Lung (tissue), 11 donors: ENCODE measurements at regions not wholly inside any gene's neighbourhood (a gene's known extent, or its start where the extent isn't known, plus 50 kb on each side); places are given as distances from the start of the nearest gene placed in this dataset.
"Not testable (repeated sequence)": the region's sequence is repeated elsewhere in the genome, so short reads cannot be mapped to it uniquely, and the experiment has no call there.

ENCODE experiments used
- ATAC-seq: fragments of 200-7000 bp; cut with Tn5 transposase; one replicate; pipeline ENCODE4 v1.9.1; 2020; ENCODE audit warnings: moderate number of reproducible peaks; ENCODE audit not compliant: insufficient read depth, low FRiP score
- DNase-seq, 3 donors: peaks; one replicate each; pipeline ENCODE4 v3.0.0-alpha.2; 2013 to 2017
- H3K27ac ChIP-seq, 2 donors: one replicate each; pipeline ENCODE4 v1.5.1; 2013; ENCODE audit warnings: mild to moderate bottlenecking in 2 of 2, moderate library complexity in 2 of 2, control low read depth in 1 of 2, inconsistent platforms in 1 of 2, low read depth in 1 of 2, low read length in 1 of 2
- H3K27me3 ChIP-seq, 3 donors: one replicate each; pipeline ENCODE4 v1.5.1; 2013; ENCODE audit warnings: low read length in 2 of 3; ENCODE audit not compliant: control insufficient read depth in 3 of 3, insufficient read depth in 3 of 3
- H3K36me3 ChIP-seq, 4 donors: one replicate each; pipeline ENCODE4 v1.5.1; 2013; ENCODE audit warnings: low read length in 4 of 4, mild to moderate bottlenecking in 1 of 4, moderate library complexity in 1 of 4; ENCODE audit not compliant: control insufficient read depth in 4 of 4, insufficient read depth in 4 of 4
- H3K4me1 ChIP-seq, 5 donors: one replicate each; pipeline ENCODE4 v1.5.1; 2013; ENCODE audit warnings: low read length in 5 of 5, mild to moderate bottlenecking in 2 of 5, moderate library complexity in 1 of 5; ENCODE audit not compliant: control insufficient read depth in 5 of 5, insufficient read depth in 5 of 5
- H3K4me3 ChIP-seq: one replicate; pipeline ENCODE4 v1.5.1; 2013; ENCODE audit warnings: mild to moderate bottlenecking, control low read depth, moderate library complexity
- H3K9ac ChIP-seq, 2 donors: one replicate each; pipeline ENCODE4 v1.5.1; 2013; ENCODE audit warnings: low read length in 2 of 2, control low read depth in 1 of 2; ENCODE audit not compliant: insufficient read depth in 1 of 2
- H3K9me3 ChIP-seq, 4 donors: one replicate each; pipeline ENCODE4 v1.5.1; 2013; ENCODE audit warnings: low read length in 3 of 4, mild to moderate bottlenecking in 1 of 4, moderate library complexity in 1 of 4; ENCODE audit not compliant: control insufficient read depth in 4 of 4, insufficient read depth in 3 of 4
- WGBS, 2 donors: extraction: QIAGEN DNeasy Blood & Tissue Kit; methylation state at CpG; one replicate each; pipeline ENCODE4 v1.1.7; 2013; 5-methylcytosine and 5-hydroxymethylcytosine counted together
- TF ChIP-seq, protein P1 (sequence below): IDR thresholded peaks from 2 replicates; pipeline ENCODE4 v1.5.1; 2012; ENCODE audit warnings: mild to moderate bottlenecking; ENCODE audit errors: control extremely low read depth, extremely low read depth
- donor health status: control.
- donor health status: control.
- donor health status: Bipolar disorder and iron deficiency.
- donor health status: healthy.
- donor health status: DM: yes; HTN: yes; CAD: no.

DNA sequence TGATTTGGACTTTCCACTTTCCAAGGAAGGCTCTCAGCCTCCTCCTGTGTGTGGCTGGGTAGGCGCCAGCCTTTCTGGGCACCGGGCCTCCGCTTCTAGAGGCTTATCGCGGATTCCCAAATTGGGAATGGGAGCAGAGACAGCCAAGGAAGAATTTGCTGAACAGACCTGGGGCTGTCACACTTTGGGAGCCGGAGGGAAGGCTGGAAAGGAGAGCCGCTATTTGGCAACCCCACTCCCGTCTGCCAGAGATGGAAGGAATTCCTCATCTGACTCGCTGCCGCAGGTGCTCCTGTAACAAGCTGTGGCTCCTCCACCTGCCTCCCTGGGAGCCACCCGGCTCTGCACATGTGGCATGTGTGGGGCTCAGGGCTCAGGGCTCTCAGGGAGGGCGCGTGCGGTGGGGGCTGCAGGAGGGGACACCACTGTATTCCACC, 50.8 kb upstream of the ECHDC3 start:
- Histone ChIP-seq H3K36me3 (no peaks in the 10 kb centered on the region), H3K4me1 (peaks cover 0 to 6% (median under 1%) of the 10 kb centered on the region in 5 donors), H3K9me3 (peaks cover 0 to 3% (median 0%) of the 10 kb centered on the region in 4 donors), H3K27me3 (no peaks in the 10 kb centered on the region), H3K27ac (no peak overlapping the region), H3K4me3 (no peak overlapping the region), H3K9ac (no peak overlapping the region)
- 85 to 91% methylated on average over 14 of the region's 14 CpGs for WGBS, 2 donors
- no peak for ATAC-seq
- TF ChIP-seq, protein P1, sequence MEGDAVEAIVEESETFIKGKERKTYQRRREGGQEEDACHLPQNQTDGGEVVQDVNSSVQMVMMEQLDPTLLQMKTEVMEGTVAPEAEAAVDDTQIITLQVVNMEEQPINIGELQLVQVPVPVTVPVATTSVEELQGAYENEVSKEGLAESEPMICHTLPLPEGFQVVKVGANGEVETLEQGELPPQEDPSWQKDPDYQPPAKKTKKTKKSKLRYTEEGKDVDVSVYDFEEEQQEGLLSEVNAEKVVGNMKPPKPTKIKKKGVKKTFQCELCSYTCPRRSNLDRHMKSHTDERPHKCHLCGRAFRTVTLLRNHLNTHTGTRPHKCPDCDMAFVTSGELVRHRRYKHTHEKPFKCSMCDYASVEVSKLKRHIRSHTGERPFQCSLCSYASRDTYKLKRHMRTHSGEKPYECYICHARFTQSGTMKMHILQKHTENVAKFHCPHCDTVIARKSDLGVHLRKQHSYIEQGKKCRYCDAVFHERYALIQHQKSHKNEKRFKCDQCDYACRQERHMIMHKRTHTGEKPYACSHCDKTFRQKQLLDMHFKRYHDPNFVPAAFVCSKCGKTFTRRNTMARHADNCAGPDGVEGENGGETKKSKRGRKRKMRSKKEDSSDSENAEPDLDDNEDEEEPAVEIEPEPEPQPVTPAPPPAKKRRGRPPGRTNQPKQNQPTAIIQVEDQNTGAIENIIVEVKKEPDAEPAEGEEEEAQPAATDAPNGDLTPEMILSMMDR, result no peak
- no peak for DNase-seq

DNA sequence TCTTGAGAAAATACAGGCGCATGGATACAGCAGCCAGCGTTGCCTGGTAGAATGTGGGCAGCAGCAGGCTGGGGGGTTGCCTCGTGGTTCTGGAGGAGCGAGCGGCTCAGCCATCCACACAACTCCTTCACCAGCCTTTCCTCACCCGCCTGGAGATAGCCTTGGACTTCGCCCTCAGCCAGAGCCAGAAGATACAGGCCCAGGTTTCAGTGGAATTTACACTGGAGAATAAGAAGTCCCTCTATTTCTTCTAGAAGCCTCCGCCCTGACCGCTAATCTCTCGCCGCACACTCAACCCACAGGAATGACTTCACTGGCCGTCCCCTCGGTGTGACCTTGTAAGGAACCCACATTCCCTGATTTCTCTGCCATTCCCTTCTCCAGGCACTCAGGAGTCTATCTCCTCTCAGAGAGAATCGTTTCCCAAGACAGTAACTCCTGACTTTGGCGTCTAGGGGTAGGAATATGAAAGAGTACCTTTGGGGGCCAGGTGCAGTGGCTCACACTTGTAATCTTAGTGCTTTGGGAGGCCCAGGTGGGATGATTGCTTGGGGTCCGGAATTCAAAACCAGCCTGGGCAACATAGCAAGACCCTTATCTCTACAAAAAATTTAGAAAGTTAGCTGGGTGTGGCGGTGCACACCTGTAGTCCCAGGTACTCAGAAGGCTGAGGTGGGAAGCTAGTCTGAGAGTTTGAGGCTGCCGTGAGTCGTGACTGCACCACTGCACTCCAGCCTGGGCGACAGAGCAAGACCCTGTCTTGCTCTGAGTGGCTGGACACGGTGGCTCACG, 52.0 kb upstream of the ECHDC3 start:
- no peak overlapping the region for H3K9ac ChIP-seq
- H3K36me3 ChIP-seq, result no peaks in the 10 kb centered on the region
- 96 to 97% methylated on average over 22 of the region's 22 CpGs for WGBS, 2 donors
- TF ChIP-seq, protein P1, result no peak
- H3K27ac ChIP-seq, result no peak overlapping the region
- peaks cover 0 to 3% (median 0%) of the 10 kb centered on the region in 4 donors for H3K9me3 ChIP-seq
- peaks cover 0 to 12% (median 0%) of the 10 kb centered on the region in 5 donors for H3K4me1 ChIP-seq
- DNase-seq, result no peak
- H3K4me3 ChIP-seq, result no peak overlapping the region
- no peaks in the 10 kb centered on the region for H3K27me3 ChIP-seq
- ATAC-seq, result no peak

DNA sequence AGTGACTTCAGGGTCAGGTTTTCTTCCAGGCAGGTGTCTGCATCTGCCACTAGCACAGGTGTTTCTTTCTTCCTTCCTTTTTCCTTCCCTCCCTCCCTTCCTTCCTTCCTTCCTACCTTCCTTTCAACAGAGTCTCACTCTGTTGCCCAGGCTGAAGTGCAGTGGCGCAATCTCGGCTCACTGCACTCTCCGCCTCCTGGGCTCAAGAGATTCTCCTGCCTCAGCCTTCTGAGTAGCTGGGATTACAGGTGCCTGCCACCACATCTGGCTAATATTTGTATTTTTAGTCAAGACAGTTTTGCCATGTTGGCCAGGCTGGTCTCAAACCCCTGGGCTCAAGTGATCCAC, 53.8 kb upstream of the ECHDC3 start:
- not testable (repeated sequence) for H3K4me3 ChIP-seq, H3K9me3 ChIP-seq, H3K9ac ChIP-seq, H3K27me3 ChIP-seq, H3K36me3 ChIP-seq, H3K27ac ChIP-seq, ATAC-seq, DNase-seq
- 80 to 92% methylated on average over 3 of the region's 3 CpGs for WGBS, 2 donors
- H3K4me1 ChIP-seq, result peaks cover 0 to 21% (median 4%) of the 10 kb centered on the region in 5 donors

DNA sequence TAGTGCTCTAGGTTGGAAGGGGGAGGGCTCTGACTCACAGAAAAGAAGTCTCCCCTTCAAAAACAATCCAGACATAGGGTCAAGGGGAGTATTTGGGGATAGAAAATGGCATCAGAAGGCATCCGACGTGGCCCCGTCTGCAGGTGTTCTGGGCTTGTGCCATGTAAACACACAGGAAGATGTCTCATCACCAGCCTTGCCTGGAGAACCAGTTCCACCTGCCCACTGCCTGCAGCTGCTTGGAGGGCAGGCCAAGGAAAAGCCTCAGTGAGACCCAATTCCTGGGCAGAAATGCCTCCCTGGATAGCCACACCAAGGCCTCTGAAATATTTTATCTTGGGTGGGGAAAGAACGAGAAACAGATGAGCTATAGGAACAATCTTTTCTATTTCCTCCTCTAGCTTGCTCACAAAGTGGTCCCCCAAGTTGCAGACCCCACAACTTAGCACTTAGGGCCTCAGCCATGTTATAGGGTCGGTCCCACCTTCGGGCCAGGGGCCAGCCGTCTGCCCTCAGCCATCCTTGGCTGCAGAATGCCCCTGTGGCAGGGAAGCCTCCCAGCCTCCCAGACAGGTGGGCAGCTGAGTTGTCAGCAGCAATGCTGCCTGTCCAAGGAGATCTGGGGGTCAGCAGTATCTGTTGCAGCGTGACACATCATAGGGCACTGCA, 54.3 kb upstream of the ECHDC3 start:
- WGBS, 2 donors, result 90 to 94% methylated on average over 8 of the region's 8 CpGs
- Histone ChIP-seq H3K9ac (no peak overlapping the region), H3K27me3 (no peaks in the 10 kb centered on the region), H3K9me3 (no peaks in the 10 kb centered on the region), H3K4me3 (no peak overlapping the region), H3K36me3 (no peaks in the 10 kb centered on the region), H3K4me1 (peaks cover 0 to 25% (median 9%) of the 10 kb centered on the region in 5 donors), H3K27ac (no peak overlapping the region)
- ATAC-seq, result no peak
- DNase-seq, result no peak
- TF ChIP-seq, protein P1, result no peak
